ENCODE measurements at regions not wholly inside any gene's neighbourhood (a gene's known extent, or its start where the extent isn't known, plus 50 kb on each side); places are given as distances from the start of the nearest gene placed in this dataset.

DNA sequence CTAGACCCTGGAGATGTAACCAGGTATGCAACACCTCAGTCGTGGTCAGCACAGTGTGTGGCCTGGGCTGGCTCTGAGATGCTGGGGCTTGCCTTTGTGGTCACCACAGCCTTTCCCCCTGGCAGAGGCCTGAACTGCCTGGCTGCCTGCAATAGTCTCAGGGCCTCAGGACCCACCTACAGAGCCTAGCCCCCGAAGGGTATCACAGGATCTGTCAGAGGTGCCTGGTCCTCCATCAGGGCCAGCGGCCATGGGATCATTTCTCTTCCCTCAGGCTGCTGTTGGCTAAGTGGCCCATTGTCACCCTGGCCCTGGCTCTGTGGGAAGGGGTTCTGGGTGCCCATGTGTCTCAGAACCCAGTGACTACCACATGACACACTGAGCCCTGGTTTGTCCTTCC is 141.6 kb downstream of the CYP26A1 start:
- Histone ChIP-seq H3K79me2 (ENCODE audit: insufficient read depth, low read length) (no peaks in the 10 kb centered on the region), H3K9me2 (ENCODE audit: insufficient read depth) (0 out of 2 replicates have a peak, but pooled peaks cover 2% of the 10 kb centered on the region), H4K20me1 (ENCODE audit: insufficient read depth) (no peaks in the 10 kb centered on the region), H3K4me3 (replicated peaks in 1 of 2; ENCODE audit: low read depth in 1 of 2, low read length in 2 of 2) (no peak overlapping the region), H3K27ac (ENCODE audit: low read depth, low read length) (no peak overlapping the region), H3K36me3 (ENCODE audit: control insufficient read depth in 1 of 2, insufficient read depth in 2 of 2, low read length in 2 of 2) (no peaks in the 10 kb centered on the region), H3K4me2 (ENCODE audit: low read length) (no peak overlapping the region), H3K4me1 (ENCODE audit: control insufficient read depth in 1 of 2, insufficient read depth in 2 of 2, low read length in 2 of 2) (no peaks in the 10 kb centered on the region), H3K9me3 (ENCODE audit: control insufficient read depth in 1 of 2, insufficient read depth in 1 of 2, low read depth in 1 of 2, low read length in 2 of 2) (no peaks in the 10 kb centered on the region), H3K27me3 (ENCODE audit: insufficient read depth, low read length) (no peaks in the 10 kb centered on the region), H3K9ac (ENCODE audit: low read length) (no peak overlapping the region), H2AFZ (ENCODE audit: low read depth, low read length, poor library complexity, severe bottlenecking) (no peak overlapping the region)
- CTCF ChIA-PET, result no interaction called here
- ATAC-seq (no peak), DNase-seq (ENCODE audit: low read depth, low spot score) (no peak)
- TF ChIP-seq POLR2A (IDR thresholded peaks at IDR 0.05; ENCODE audit: borderline replicate concordance, extremely low read depth, insufficient read depth, insufficient read length), result no peak
- TF ChIP-seq, protein P1, sequence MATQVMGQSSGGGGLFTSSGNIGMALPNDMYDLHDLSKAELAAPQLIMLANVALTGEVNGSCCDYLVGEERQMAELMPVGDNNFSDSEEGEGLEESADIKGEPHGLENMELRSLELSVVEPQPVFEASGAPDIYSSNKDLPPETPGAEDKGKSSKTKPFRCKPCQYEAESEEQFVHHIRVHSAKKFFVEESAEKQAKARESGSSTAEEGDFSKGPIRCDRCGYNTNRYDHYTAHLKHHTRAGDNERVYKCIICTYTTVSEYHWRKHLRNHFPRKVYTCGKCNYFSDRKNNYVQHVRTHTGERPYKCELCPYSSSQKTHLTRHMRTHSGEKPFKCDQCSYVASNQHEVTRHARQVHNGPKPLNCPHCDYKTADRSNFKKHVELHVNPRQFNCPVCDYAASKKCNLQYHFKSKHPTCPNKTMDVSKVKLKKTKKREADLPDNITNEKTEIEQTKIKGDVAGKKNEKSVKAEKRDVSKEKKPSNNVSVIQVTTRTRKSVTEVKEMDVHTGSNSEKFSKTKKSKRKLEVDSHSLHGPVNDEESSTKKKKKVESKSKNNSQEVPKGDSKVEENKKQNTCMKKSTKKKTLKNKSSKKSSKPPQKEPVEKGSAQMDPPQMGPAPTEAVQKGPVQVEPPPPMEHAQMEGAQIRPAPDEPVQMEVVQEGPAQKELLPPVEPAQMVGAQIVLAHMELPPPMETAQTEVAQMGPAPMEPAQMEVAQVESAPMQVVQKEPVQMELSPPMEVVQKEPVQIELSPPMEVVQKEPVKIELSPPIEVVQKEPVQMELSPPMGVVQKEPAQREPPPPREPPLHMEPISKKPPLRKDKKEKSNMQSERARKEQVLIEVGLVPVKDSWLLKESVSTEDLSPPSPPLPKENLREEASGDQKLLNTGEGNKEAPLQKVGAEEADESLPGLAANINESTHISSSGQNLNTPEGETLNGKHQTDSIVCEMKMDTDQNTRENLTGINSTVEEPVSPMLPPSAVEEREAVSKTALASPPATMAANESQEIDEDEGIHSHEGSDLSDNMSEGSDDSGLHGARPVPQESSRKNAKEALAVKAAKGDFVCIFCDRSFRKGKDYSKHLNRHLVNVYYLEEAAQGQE (IDR thresholded peaks at IDR 0.05; ENCODE audit: low read depth), result no peak
- TF ChIP-seq SIN3A (IDR thresholded peaks at IDR 0.05; ENCODE audit: low read depth), result no peak
- no peak for TF ChIP-seq SP1 (IDR thresholded peaks at IDR 0.05; ENCODE audit: low read depth)
- TF ChIP-seq, protein P2, sequence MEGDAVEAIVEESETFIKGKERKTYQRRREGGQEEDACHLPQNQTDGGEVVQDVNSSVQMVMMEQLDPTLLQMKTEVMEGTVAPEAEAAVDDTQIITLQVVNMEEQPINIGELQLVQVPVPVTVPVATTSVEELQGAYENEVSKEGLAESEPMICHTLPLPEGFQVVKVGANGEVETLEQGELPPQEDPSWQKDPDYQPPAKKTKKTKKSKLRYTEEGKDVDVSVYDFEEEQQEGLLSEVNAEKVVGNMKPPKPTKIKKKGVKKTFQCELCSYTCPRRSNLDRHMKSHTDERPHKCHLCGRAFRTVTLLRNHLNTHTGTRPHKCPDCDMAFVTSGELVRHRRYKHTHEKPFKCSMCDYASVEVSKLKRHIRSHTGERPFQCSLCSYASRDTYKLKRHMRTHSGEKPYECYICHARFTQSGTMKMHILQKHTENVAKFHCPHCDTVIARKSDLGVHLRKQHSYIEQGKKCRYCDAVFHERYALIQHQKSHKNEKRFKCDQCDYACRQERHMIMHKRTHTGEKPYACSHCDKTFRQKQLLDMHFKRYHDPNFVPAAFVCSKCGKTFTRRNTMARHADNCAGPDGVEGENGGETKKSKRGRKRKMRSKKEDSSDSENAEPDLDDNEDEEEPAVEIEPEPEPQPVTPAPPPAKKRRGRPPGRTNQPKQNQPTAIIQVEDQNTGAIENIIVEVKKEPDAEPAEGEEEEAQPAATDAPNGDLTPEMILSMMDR (IDR thresholded peaks at IDR 0.05 in 2 of 3, conservative IDR thresholded peaks at IDR 0.05 in 1 of 3; ENCODE audit: borderline replicate concordance in 1 of 3, insufficient read depth in 1 of 3, low read depth in 2 of 3, low read length in 2 of 3), result no peak
- intact Hi-C loops (cut with micrococcal nuclease), result no loop called here
- RAD21 ChIA-PET (ENCODE audit: low non-redundant PET in 1 of 2, low total read pairs in 2 of 2, uncharacterized antibody in 2 of 2, unreplicated experiment in 2 of 2), result no interaction called here
- POLR2A ChIA-PET, result no interaction called here
- BruUV-seq (replicated peaks), result no TSS peak

Measured in HCT116 (cell line).